Kidney (tissue), 13 donors: ENCODE measurements at regions not wholly inside any gene's neighbourhood (a gene's known extent, or its start where the extent isn't known, plus 50 kb on each side); places are given as distances from the start of the nearest gene placed in this dataset.

Source experiments
- DNase-seq, 5 donors: peaks; one replicate each; pipeline ENCODE4 v3.0.0-alpha.2; 2013 to 2020
- FAIRE-seq: peaks from 2 replicates; lab custom pipeline; 2012; peaks lifted over from hg19 to GRCh38; lab: Jason Lieb, UNC
- H3K27ac ChIP-seq, 2 donors: one replicate each; pipeline ENCODE4 v1.7.0; 2013; ENCODE audit warnings: low read depth in 2 of 2, low read length in 2 of 2, inconsistent platforms in 1 of 2
- H3K27me3 ChIP-seq: one replicate; pipeline ENCODE4 v1.7.1; 2013; ENCODE audit warnings: low read length, inconsistent platforms; ENCODE audit not compliant: control insufficient read depth, insufficient read depth
- H3K36me3 ChIP-seq, 3 donors: one replicate each; pipeline versions ENCODE4 v1.7.0 to v1.7.1; 2013; ENCODE audit warnings: low read length in 3 of 3, control low read depth in 1 of 3, inconsistent platforms in 1 of 3; ENCODE audit not compliant: insufficient read depth in 3 of 3, control insufficient read depth in 2 of 3
- H3K4me1 ChIP-seq, 3 donors: one replicate each; pipeline versions ENCODE4 v1.7.0 to v1.7.1; 2013; ENCODE audit warnings: low read length in 3 of 3, inconsistent platforms in 1 of 3, low read depth in 1 of 3; ENCODE audit not compliant: control insufficient read depth in 2 of 3, insufficient read depth in 2 of 3
- H3K4me3 ChIP-seq, 3 donors: one replicate each; pipeline versions ENCODE4 v1.7.0 to v1.8.1; 2013; ENCODE audit warnings: low read length in 3 of 3, control low read depth in 1 of 3, inconsistent platforms in 1 of 3
- H3K9ac ChIP-seq, 3 donors: one replicate each; pipeline versions ENCODE4 v1.7.0 to v1.7.1; 2013; ENCODE audit warnings: low read length in 3 of 3, control low read depth in 1 of 3, inconsistent platforms in 1 of 3
- H3K9me3 ChIP-seq, 3 donors: one replicate each; pipeline versions ENCODE4 v1.7.0 to v1.7.1; 2013; ENCODE audit warnings: low read length in 3 of 3, control low read depth in 1 of 3, inconsistent platforms in 1 of 3; ENCODE audit not compliant: control insufficient read depth in 2 of 3, insufficient read depth in 1 of 3
- CTCF ChIP-seq: IDR thresholded peaks from 3 replicates; pipeline ENCODE4 v1.5.1; 2012; ENCODE audit warnings: mild to moderate bottlenecking, moderate library complexity, borderline replicate concordance; ENCODE audit not compliant: insufficient read depth; ENCODE audit errors: extremely low read depth
- intact Hi-C: fragments of 100-400 bp; cut with DNase I; formaldehyde crosslinking; loops from one replicate; pipeline ENCODE4 v1.11.1; 2022
- donor health status: control.
- donor health status: control.
- donor health status: control.
- donor health status: control.
- donor health status: control.
- donor health status: DM: yes; HTN: yes; CAD: no.
- donor health status: Normal renal cell carcinoma (clear cell type).

- H3K27me3 ChIP-seq = no peaks in the 10 kb centered on the region
- no peak overlapping the region for H3K27ac ChIP-seq
- peak in 1 of 5 donors; percentile 15 for DNase-seq
- H3K4me1 ChIP-seq = no peaks in the 10 kb centered on the region
- no peak for FAIRE-seq
- no peak for TF ChIP-seq CTCF
- H3K9me3 ChIP-seq = no peaks in the 10 kb centered on the region
- H3K36me3 ChIP-seq = no peaks in the 10 kb centered on the region
- no peak overlapping the region for H3K4me3 ChIP-seq
- H3K9ac ChIP-seq = no peak overlapping the region
- intact Hi-C loops = no loop called here
These were observed 246.7 kb downstream of the RFC3 start for GRCh38 chr13:34064456-34065205.

DNA sequence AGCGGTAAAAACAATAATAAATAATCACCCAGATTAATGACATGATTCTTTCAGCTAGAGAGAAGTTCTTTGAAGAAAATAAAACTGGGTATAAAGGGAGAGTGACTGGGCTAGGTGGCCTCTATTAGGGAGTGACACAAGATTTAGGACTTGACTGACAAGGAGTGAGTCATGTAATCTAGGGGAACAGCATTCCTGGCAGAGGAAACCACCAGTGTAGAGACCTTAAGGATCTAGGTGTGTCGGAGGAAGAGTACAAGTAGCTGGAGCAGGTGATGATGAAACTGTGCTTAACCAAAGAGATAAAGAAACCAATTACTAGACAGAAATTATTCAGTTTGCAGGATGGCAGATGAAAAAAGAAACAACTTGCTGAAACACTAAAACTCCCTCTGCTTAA lies 248.0 kb downstream of the RFC3 start:
- H3K4me1 ChIP-seq = no peaks in the 10 kb centered on the region
- no peak for FAIRE-seq
- intact Hi-C loops = no loop called here

DNA sequence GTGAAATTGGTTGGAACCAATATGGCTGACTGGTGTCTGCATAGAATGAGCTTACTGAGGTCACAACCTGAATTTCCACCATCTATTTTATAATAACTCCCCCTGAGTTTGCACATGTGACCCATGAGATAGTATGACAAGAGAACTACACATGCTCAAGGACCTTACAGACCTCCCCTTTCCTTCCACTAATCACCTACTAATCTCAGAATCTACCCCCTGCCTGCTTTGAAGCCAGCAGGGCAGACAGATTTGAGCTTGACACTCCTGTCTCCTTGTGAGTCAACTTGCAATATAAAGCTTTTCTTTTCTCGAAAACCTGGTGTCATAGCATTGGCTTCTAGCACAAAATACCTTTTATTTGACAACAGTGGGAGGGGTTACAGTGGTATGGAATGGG lies 248.4 kb downstream of the RFC3 start:
- intact Hi-C loops = no loop called here
- no peak overlapping the region for H3K9ac ChIP-seq

More for the DNA sequence above, 248.0 kb downstream of the RFC3 start:
- Histone ChIP-seq H3K27ac (no peak overlapping the region), H3K4me3 (no peak overlapping the region), H3K9ac (no peak overlapping the region), H3K27me3 (no peaks in the 10 kb centered on the region), H3K9me3 (peaks cover 0 to 7% (median 0%) of the 10 kb centered on the region in 3 donors), H3K36me3 (no peaks in the 10 kb centered on the region)
- DNase-seq = no peak
- no peak for TF ChIP-seq CTCF

More for the DNA sequence above, 248.4 kb downstream of the RFC3 start:
- FAIRE-seq (no peak), DNase-seq (no peak)
- H3K36me3 ChIP-seq = no peaks in the 10 kb centered on the region
- TF ChIP-seq CTCF = no peak
- peaks cover 0 to 7% (median 0%) of the 10 kb centered on the region in 3 donors for H3K9me3 ChIP-seq
- H3K4me3 ChIP-seq = no peak overlapping the region
- no peaks in the 10 kb centered on the region for H3K4me1 ChIP-seq
- no peaks in the 10 kb centered on the region for H3K27me3 ChIP-seq
- H3K27ac ChIP-seq = no peak overlapping the region
